ENCODE measurements at regions not wholly inside any gene's neighbourhood (a gene's known extent, or its start where the extent isn't known, plus 50 kb on each side); places are given as distances from the start of the nearest gene placed in this dataset.
A peak's percentile ranks its signal among the peaks of the same experiment; 100 is the strongest.
"Not testable (repeated sequence)": the region's sequence is repeated elsewhere in the genome, so short reads cannot be mapped to it uniquely, and the experiment has no call there.

DNA sequence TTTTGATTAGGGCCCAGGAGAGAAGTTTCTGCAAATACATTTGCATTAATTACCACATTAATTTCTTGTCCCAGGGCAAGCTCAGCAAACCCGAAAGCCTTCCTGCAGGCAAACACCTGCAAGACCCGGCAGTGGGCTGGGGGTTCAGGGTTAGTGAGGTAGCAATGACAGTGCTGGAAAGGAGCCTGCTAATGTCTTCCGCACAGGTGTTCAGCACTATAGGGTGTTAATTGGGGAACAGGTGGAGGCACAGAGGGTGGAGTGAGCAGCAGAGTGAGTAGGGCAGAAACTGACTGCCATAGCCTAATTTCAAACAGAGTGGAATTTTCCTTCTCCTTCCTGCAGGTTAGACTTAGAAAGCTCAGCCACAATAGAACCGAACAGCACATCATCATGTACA lies 50.9 kb upstream of the UBASH3B start:
- no peak for DNase-seq (ENCODE audit: low spot score)

GRCh38 chr11:122601141-122602125 lies 54.1 kb upstream of the UBASH3B start:
- peak; percentile 85 for DNase-seq (ENCODE audit: low spot score)

DNA sequence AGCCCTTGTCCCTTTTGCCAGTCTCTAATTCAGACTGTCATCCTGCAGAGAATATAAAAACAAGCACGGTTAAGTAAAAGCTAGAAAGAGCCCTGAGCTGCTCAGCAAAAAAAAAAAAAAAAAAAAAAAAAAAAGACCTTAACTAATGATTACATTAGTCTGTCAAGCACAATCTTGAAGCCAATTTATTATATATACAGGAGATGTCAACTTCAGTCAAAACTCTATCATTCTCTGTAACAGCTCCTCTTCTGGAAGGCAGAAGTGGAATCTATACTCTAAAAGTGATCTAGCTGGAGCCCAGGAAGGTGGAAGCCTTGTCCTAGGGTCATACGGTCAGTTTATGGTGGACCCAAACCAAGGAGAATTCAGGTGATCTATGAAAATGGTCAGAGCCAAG lies 55.2 kb upstream of the UBASH3B start:
- no peak for DNase-seq (ENCODE audit: low spot score)

GRCh38 chr11:122599434-122599833 lies 56.1 kb upstream of the UBASH3B start:
- DNase-seq (ENCODE audit: low spot score), result no peak

GRCh38 chr11:122598971-122599370 lies 56.6 kb upstream of the UBASH3B start:
- DNase-seq (ENCODE audit: low spot score), result peak; percentile 30

DNA sequence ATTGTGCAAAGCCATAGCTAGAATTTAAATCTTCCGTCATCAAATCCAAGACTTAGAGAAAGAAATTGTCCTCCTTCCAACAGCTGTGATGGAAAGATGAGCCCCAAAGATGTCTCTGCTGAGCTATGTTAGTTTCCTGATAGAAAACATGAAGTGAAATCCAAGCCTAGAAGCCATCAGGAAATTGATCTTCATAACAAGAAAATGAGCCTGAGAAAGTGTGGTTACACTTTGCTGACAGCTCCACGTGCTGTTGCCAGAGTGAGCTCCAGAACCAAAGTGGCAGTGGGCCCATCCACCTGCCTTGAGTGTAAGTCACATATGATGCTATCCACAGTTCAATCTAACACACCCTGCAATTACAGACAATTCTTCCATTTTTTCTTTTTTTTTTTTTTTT lies 58.0 kb upstream of the UBASH3B start:
- no peak for DNase-seq (ENCODE audit: low spot score)

DNA sequence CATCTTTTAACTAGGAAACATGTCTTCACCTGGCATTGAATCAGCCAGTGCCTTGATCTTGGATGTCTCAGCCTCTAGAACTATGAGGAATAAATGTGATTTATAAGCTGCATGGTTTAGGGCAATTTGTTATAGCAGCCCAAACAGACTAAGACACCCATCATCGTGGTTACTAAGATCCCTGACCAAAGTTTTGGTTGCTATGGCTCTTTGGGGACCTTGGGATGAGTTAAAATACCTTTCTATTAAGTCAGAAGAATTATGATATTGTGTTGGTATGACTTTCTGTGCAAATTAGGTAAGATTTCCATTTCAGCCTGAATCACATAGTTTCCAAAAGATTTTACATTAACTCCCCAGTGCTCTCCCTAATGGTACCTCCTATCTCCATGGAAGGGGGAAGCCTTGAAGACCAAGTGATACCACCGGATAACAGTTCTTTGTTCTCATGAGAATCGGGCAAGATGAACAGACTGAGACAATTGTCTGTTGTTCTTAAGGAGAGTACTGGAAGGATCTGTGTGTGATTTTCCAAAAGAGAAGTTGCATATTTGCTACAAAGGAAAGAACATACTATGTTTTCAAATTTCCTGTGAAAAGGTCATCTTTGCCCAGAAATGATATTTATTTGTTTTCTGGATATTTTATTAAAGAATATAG lies 60.4 kb upstream of the UBASH3B start:
- peak; percentile 10 for DNase-seq (ENCODE audit: low spot score)

GRCh38 chr11:122593473-122594420 lies 61.8 kb upstream of the UBASH3B start:
- DNase-seq (ENCODE audit: low spot score), result no peak

DNA sequence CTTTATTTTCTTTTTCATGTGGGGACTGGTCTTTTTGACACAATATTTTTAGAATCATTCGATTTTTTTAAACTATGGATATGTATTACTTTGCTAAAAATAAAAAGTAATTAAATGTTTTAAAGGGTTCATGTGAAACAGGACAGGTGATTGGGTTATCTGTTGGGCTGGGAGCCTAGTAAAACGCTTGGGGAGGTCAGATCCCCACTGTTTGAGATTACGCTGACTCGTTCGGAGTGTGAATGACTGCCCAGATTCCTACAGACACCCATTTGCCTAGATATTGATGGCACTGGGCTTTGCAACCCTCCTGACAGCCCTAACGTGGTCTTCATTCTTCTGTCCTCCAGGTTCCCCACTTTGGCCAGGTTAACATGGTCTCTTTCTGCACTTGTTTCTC lies 62.9 kb upstream of the UBASH3B start:
- no peak for DNase-seq (ENCODE audit: low spot score)

GRCh38 chr11:122584670-122585069 lies 70.9 kb upstream of the UBASH3B start:
- DNase-seq (ENCODE audit: low spot score), result no peak

DNA sequence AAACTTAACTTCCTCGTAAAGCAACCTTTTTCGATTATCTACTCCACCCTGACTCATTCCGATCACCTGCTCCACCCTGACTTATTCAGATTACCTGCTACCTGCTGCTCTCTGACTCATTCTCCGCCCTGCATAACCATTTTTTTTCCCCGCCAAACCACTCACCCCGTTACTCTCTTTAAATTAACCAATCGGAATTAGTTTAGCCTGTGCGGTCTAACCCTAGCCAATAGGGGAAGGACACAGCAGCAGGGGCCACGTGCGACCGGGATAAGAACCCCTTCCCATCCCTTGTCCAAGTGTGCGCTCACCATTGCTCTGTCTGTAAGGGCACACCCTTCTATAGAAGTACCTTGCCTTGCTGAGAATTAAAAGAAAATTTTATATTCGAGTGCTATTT lies 75.5 kb upstream of the UBASH3B start:
- not testable (repeated sequence) for DNase-seq (ENCODE audit: low spot score)

- DNase-seq (ENCODE audit: low spot score), result no peak
Observed at GRCh38 chr11:122578171-122578825, 77.2 kb upstream of the UBASH3B start.

DNA sequence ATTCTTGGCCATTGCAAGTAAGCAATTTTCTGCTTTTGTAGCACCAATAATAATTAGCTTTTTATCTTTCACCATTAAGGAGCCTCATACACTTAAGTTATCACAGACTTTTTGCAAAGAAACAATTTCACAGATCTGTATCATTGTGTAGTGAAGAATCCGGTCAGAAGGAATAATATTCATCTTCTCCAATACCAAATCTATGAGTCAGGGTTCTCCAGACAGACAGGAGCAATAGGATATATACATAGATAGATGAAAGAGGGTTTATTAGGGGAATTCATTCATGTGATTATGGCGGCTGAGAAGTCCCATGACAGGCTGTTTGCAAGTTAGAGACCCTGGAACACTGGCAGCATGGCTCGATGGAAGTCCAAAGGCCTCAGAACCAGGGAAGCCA lies 82.9 kb upstream of the UBASH3B start:
- DNase-seq (ENCODE audit: low spot score), result no peak

DNA sequence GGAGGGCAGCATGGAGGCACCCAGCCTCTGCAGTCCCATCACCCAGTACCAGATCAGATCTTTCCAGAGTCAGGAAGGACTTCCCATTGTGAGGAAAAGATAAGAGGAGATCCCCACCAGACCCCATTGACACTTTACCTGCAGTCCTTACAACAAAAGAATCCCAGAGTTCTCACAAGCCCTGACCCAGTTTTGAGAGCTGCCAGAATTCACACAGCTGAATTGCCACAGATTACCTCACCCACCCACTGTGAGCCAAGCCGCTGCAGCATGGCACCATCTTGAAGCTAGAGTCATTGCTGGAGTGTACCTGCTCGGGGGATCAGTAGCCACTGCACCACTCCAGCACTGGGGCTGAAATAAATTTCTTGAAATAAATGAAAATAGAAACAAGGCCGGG lies 91.8 kb upstream of the UBASH3B start:
- no peak for DNase-seq (ENCODE audit: low spot score)

- DNase-seq (ENCODE audit: low spot score), result no peak
Observed at GRCh38 chr11:122559734-122560382, 95.7 kb upstream of the UBASH3B start.

GRCh38 chr11:122559218-122559617 lies 96.3 kb upstream of the UBASH3B start:
- not testable (repeated sequence) for DNase-seq (ENCODE audit: low spot score)

- DNase-seq (ENCODE audit: low spot score), result not testable (repeated sequence)
Observed at GRCh38 chr11:122557163-122557562, 98.4 kb upstream of the UBASH3B start.

- DNase-seq (ENCODE audit: low spot score), result no peak
Observed at GRCh38 chr11:122556605-122557004, 98.9 kb upstream of the UBASH3B start.

GRCh38 chr11:122538060-122538459 lies 117.5 kb upstream of the UBASH3B start:
- no peak for DNase-seq (ENCODE audit: low spot score)

GRCh38 chr11:122524898-122525297 lies 130.6 kb upstream of the UBASH3B start:
- no peak for DNase-seq (ENCODE audit: low spot score)
